WTC11 (cell line): ENCODE measurements at regions not wholly inside any gene's neighbourhood (a gene's known extent, or its start where the extent isn't known, plus 50 kb on each side); places are given as distances from the start of the nearest gene placed in this dataset.

Experiments
- ATAC-seq: fragments of 200-7000 bp; cut with Tn5 transposase; 2 replicates; pipeline ENCODE4 v1.10.0; 2021; ENCODE audit warnings: mild to moderate bottlenecking, moderate library complexity
- CTCF ChIA-PET: fragments of 300-600 bp; sonication (Branson Sonifier 250); formaldehyde crosslinking; loops from one replicate; lab custom pipeline; 2021; ENCODE audit warnings: antibody characterized with exemption; lab: Charles Lee
- POLR2A ChIA-PET: fragments of 350-600 bp; sonication (Branson Sonifier 250); formaldehyde crosslinking; loops from one replicate; lab custom pipeline; 2021; ENCODE audit warnings: antibody characterized with exemption; lab: Charles Lee
- DNase-seq: peaks from one replicate; pipeline ENCODE4 v3.0.0; 2021; ENCODE audit warnings: low spot score
- H3K27ac Mint-ChIP-seq: 2 replicates; pipeline ENCODE4 v1.8.0; 2021; ENCODE audit warnings: mixed read lengths
- H3K27me3 Mint-ChIP-seq: 2 replicates; pipeline ENCODE4 v1.8.0; 2021; ENCODE audit warnings: low read depth, mild to moderate bottlenecking, moderate library complexity, mixed read lengths
- H3K36me3 Mint-ChIP-seq: 2 replicates; pipeline ENCODE4 v1.8.0; 2021; ENCODE audit warnings: mixed read lengths
- H3K4me1 Mint-ChIP-seq: 2 replicates; pipeline ENCODE4 v1.8.0; 2022; ENCODE audit warnings: mixed read lengths
- H3K4me3 Mint-ChIP-seq: 2 replicates; pipeline ENCODE4 v1.8.0; 2021; ENCODE audit warnings: mild to moderate bottlenecking, moderate library complexity, mixed read lengths
- H3K9me3 Mint-ChIP-seq: 2 replicates; pipeline ENCODE4 v1.8.0; 2021; ENCODE audit warnings: mixed read lengths
- ATF6 ChIP-seq: sonication (generic); formaldehyde crosslinking; IDR thresholded peaks from 2 replicates; pipeline ENCODE4 v1.8.1; 2023; ENCODE audit warnings: mild to moderate bottlenecking, missing genetic modification reagents
- EMX1 ChIP-seq: fragments of 250-450 bp; sonication (Bioruptor Pico); IDR thresholded peaks from 2 replicates; pipeline ENCODE4 v1.8.0; 2021; ENCODE audit warnings: mild to moderate bottlenecking
- FOXJ3 ChIP-seq: sonication (generic); formaldehyde crosslinking; IDR thresholded peaks from 2 replicates; pipeline ENCODE4 v1.9.0; 2021; ENCODE audit warnings: missing genetic modification reagents, mild to moderate bottlenecking, borderline replicate concordance
- FOXP1 ChIP-seq: sonication (generic); formaldehyde crosslinking; IDR thresholded peaks from 2 replicates; pipeline ENCODE4 v1.8.0; 2022; ENCODE audit warnings: missing genetic modification reagents, mild to moderate bottlenecking, moderate library complexity, borderline replicate concordance
- NFYB ChIP-seq: sonication (generic); formaldehyde crosslinking; conservative IDR thresholded peaks from 2 replicates; pipeline ENCODE4 v1.8.0; 2022; ENCODE audit warnings: low read depth, missing genetic modification reagents
- NR3C1 ChIP-seq: sonication (generic); formaldehyde crosslinking; conservative IDR thresholded peaks from 2 replicates; pipeline ENCODE4 v1.8.1; 2023; ENCODE audit warnings: low read depth, mild to moderate bottlenecking, missing genetic modification reagents
- OVOL2 ChIP-seq: fragments of 250-450 bp; sonication (Bioruptor Pico); IDR thresholded peaks from 2 replicates; pipeline ENCODE4 v1.9.0; 2021; ENCODE audit warnings: mild to moderate bottlenecking, borderline replicate concordance
- SMAD3 ChIP-seq: sonication (generic); formaldehyde crosslinking; IDR thresholded peaks from 2 replicates; pipeline ENCODE4 v1.8.0; 2022; ENCODE audit warnings: missing genetic modification reagents, mild to moderate bottlenecking, borderline replicate concordance
- TEAD1 ChIP-seq: sonication (generic); formaldehyde crosslinking; IDR thresholded peaks from 2 replicates; pipeline ENCODE4 v1.8.0; 2022; ENCODE audit warnings: mild to moderate bottlenecking, missing genetic modification reagents
- TP53 ChIP-seq: sonication (generic); formaldehyde crosslinking; IDR thresholded peaks from 2 replicates; pipeline ENCODE4 v1.8.1; 2023; ENCODE audit warnings: mild to moderate bottlenecking, missing genetic modification reagents
- ZNF232 ChIP-seq: sonication (generic); formaldehyde crosslinking; IDR thresholded peaks from 2 replicates; pipeline ENCODE4 v1.8.0; 2022; ENCODE audit warnings: mild to moderate bottlenecking, missing genetic modification reagents
- ZNF416 ChIP-seq: fragments of 250-450 bp; sonication (Bioruptor Pico); IDR thresholded peaks from 2 replicates; pipeline ENCODE4 v1.9.0; 2021; ENCODE audit warnings: mild to moderate bottlenecking, inconsistent platforms
- TF ChIP-seq, protein P1 (sequence below): sonication (generic); formaldehyde crosslinking; IDR thresholded peaks from 2 replicates; pipeline ENCODE4 v1.8.0; 2022; ENCODE audit warnings: missing genetic modification reagents
- TF ChIP-seq, protein P2 (sequence below): sonication (generic); formaldehyde crosslinking; IDR thresholded peaks from 2 replicates; pipeline ENCODE4 v1.8.0; 2022; ENCODE audit warnings: mild to moderate bottlenecking, missing genetic modification reagents
- TF ChIP-seq, protein P3 (sequence below): sonication (generic); formaldehyde crosslinking; IDR thresholded peaks from 2 replicates; pipeline ENCODE4 v1.8.1; 2023; ENCODE audit warnings: mild to moderate bottlenecking, missing genetic modification reagents, moderate library complexity
- TF ChIP-seq, protein P4 (sequence below): sonication (generic); formaldehyde crosslinking; IDR thresholded peaks from 2 replicates; pipeline ENCODE4 v1.8.0; 2022; ENCODE audit warnings: mild to moderate bottlenecking, missing genetic modification reagents

DNA sequence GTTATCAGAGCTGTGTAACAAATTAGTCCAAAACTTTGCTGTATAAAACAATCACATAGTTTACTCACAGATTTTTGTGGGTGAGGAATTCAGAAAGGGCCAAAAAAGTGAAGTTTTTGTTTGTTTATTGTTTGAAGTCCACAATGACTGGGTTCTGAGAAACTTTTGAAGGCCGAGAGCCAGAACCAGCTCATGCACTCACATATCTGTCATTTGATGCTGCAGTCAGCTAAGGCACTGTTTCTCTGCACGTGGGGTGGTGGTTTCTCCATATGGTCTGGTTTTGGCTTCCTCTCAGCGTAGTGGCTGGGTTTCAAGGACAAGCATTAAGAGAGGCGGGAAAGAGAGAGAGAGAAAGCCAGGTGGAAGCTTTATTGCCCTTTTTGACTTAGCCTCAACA lies 131.8 kb downstream of the TWIST2 start (continued):
- TF ChIP-seq OVOL2 (no peak), ZNF232 (no peak), ATF6 (CRISPR knock-in tag) (no peak)
- TF ChIP-seq, protein P1, sequence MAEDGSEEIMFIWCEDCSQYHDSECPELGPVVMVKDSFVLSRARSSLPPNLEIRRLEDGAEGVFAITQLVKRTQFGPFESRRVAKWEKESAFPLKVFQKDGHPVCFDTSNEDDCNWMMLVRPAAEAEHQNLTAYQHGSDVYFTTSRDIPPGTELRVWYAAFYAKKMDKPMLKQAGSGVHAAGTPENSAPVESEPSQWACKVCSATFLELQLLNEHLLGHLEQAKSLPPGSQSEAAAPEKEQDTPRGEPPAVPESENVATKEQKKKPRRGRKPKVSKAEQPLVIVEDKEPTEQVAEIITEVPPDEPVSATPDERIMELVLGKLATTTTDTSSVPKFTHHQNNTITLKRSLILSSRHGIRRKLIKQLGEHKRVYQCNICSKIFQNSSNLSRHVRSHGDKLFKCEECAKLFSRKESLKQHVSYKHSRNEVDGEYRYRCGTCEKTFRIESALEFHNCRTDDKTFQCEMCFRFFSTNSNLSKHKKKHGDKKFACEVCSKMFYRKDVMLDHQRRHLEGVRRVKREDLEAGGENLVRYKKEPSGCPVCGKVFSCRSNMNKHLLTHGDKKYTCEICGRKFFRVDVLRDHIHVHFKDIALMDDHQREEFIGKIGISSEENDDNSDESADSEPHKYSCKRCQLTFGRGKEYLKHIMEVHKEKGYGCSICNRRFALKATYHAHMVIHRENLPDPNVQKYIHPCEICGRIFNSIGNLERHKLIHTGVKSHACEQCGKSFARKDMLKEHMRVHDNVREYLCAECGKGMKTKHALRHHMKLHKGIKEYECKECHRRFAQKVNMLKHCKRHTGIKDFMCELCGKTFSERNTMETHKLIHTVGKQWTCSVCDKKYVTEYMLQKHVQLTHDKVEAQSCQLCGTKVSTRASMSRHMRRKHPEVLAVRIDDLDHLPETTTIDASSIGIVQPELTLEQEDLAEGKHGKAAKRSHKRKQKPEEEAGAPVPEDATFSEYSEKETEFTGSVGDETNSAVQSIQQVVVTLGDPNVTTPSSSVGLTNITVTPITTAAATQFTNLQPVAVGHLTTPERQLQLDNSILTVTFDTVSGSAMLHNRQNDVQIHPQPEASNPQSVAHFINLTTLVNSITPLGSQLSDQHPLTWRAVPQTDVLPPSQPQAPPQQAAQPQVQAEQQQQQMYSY = no peak
- TF ChIP-seq, protein P2, sequence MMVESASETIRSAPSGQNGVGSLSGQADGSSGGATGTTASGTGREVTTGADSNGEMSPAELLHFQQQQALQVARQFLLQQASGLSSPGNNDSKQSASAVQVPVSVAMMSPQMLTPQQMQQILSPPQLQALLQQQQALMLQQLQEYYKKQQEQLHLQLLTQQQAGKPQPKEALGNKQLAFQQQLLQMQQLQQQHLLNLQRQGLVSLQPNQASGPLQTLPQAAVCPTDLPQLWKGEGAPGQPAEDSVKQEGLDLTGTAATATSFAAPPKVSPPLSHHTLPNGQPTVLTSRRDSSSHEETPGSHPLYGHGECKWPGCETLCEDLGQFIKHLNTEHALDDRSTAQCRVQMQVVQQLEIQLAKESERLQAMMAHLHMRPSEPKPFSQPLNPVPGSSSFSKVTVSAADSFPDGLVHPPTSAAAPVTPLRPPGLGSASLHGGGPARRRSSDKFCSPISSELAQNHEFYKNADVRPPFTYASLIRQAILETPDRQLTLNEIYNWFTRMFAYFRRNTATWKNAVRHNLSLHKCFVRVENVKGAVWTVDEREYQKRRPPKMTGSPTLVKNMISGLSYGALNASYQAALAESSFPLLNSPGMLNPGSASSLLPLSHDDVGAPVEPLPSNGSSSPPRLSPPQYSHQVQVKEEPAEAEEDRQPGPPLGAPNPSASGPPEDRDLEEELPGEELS = no peak
- TF ChIP-seq, protein P3, sequence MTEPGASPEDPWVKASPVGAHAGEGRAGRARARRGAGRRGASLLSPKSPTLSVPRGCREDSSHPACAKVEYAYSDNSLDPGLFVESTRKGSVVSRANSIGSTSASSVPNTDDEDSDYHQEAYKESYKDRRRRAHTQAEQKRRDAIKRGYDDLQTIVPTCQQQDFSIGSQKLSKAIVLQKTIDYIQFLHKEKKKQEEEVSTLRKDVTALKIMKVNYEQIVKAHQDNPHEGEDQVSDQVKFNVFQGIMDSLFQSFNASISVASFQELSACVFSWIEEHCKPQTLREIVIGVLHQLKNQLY = no peak
- TF ChIP-seq, all 79 proteins: peak for 0

- ATAC-seq (no peak), DNase-seq (no peak)
- no peaks in the 10 kb centered on the region for H3K27me3 Mint-ChIP-seq
- no peaks in the 10 kb centered on the region; the same call in 1 of the 2 replicates for H3K4me1 Mint-ChIP-seq
- H3K9me3 Mint-ChIP-seq = peaks cover 17% of the 10 kb centered on the region
- H3K36me3 Mint-ChIP-seq = no peaks in the 10 kb centered on the region
- no peak for TF ChIP-seq SMAD3 (CRISPR knock-in tag)
- TF ChIP-seq ZNF416 = no peak
- TF ChIP-seq FOXP1 (CRISPR knock-in tag) = no peak
- TF ChIP-seq, protein P2 = no peak
- TF ChIP-seq, protein P3 = no peak
- TF ChIP-seq NR3C1 = no peak
- TF ChIP-seq FOXJ3 (CRISPR knock-in tag) = no peak
- no peak for TF ChIP-seq NFYB (CRISPR knock-in tag)
- TF ChIP-seq ATF6 (CRISPR knock-in tag) = no peak
- TF ChIP-seq EMX1 = no peak
- TF ChIP-seq, protein P4, sequence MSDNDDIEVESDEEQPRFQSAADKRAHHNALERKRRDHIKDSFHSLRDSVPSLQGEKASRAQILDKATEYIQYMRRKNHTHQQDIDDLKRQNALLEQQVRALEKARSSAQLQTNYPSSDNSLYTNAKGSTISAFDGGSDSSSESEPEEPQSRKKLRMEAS (CRISPR knock-in tag) = no peak
- no peak for TF ChIP-seq TEAD1 (CRISPR knock-in tag)
- no peak for TF ChIP-seq TP53 (CRISPR knock-in tag)
- CTCF ChIA-PET = interaction anchor here (0.9 to 2.6 kb wide), 2 partner anchors 11 kb away, joined by 4 to 10 read pairs; no protein-coding TSS in a partner anchor
- H3K27ac Mint-ChIP-seq = no peak overlapping the region
- POLR2A ChIA-PET = no interaction called here
- H3K4me3 Mint-ChIP-seq = no peak overlapping the region
Measured at GRCh38 chr2:238985041-238985729, 137.3 kb downstream of the TWIST2 start.
